Pulmonary artery endothelial cell (primary cell): ENCODE measurements at regions not wholly inside any gene's neighbourhood (a gene's known extent, or its start where the extent isn't known, plus 50 kb on each side); places are given as distances from the start of the nearest gene placed in this dataset.

Experiments used
- DNase-seq: peaks from one replicate; pipeline ENCODE4 v3.0.0-alpha.2; 2011; ENCODE audit warnings: low read depth, low spot score

- DNase-seq, result no peak
These were observed 132.3 kb upstream of the CRY1 start for GRCh38 chr12:107225635-107226034.

DNA sequence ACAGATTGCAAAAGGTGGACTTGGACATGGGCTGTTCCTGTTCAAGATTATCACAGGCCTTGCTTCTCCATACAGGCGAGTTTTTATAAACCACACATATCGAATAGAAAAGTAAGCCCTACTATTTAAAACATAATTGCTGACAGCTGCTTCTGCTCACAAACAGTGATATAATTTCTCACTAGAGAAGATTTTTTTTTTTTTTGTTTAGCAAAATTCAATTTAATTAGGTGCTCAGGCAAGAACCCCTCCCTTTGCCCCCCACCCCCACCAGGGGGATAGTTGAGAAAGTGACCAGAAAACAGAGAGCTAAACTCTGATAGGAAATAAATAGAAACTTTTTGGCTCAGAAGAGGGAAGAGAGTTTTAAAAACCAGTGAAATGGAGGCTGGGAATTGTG lies 132.8 kb upstream of the CRY1 start:
- DNase-seq, result no peak

DNA sequence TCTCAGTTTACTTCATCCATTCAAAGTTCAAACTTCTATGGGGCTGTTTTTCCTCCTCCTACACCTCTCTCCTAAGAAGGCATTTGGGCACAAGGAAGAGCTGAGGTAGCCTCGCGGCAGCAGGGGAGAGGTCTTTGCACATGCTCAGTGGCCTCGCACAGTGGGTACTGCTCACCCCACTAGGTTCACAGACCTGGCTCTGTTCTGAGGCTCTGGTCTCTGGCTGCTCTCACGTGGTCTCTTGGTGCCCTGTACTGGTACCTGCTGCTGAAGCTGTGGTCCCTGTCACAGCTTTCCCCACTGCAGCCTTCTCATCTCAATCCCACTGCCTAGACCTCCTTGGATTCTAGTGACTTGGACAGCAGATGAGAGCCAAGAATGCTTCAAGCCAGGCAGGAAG lies 134.7 kb upstream of the CRY1 start:
- DNase-seq, result no peak

GRCh38 chr12:107229827-107230226 lies 136.5 kb upstream of the CRY1 start:
- no peak for DNase-seq

GRCh38 chr12:107231303-107231702 lies 138.0 kb upstream of the CRY1 start:
- DNase-seq, result no peak

GRCh38 chr12:107233551-107233950 lies 140.2 kb upstream of the CRY1 start:
- DNase-seq, result no peak

GRCh38 chr12:107235600-107235999 lies 142.3 kb upstream of the CRY1 start:
- DNase-seq, result no peak

GRCh38 chr12:107236824-107237511 lies 143.6 kb upstream of the CRY1 start:
- DNase-seq, result no peak

- DNase-seq, result no peak
These were observed 144.9 kb upstream of the CRY1 start for GRCh38 chr12:107238296-107238695.

- no peak for DNase-seq
These were observed 148.1 kb upstream of the CRY1 start for GRCh38 chr12:107241411-107241810.

GRCh38 chr12:107242189-107242588 lies 148.8 kb upstream of the CRY1 start:
- DNase-seq, result no peak

- no peak for DNase-seq
These were observed 150.0 kb upstream of the CRY1 start for GRCh38 chr12:107243341-107243740.

- DNase-seq, result no peak
These were observed 151.2 kb upstream of the CRY1 start for GRCh38 chr12:107244584-107244983.

- DNase-seq, result no peak
These were observed 154.3 kb upstream of the CRY1 start for GRCh38 chr12:107247650-107248049.

- DNase-seq, result no peak
These were observed 154.8 kb upstream of the CRY1 start for GRCh38 chr12:107248187-107248586.

- DNase-seq, result no peak
These were observed 157.9 kb upstream of the CRY1 start for GRCh38 chr12:107251288-107251687.

GRCh38 chr12:107253361-107253760 lies 160.0 kb upstream of the CRY1 start:
- DNase-seq, result no peak

- DNase-seq, result no peak
These were observed 161.0 kb upstream of the CRY1 start for GRCh38 chr12:107254258-107254856.

DNA sequence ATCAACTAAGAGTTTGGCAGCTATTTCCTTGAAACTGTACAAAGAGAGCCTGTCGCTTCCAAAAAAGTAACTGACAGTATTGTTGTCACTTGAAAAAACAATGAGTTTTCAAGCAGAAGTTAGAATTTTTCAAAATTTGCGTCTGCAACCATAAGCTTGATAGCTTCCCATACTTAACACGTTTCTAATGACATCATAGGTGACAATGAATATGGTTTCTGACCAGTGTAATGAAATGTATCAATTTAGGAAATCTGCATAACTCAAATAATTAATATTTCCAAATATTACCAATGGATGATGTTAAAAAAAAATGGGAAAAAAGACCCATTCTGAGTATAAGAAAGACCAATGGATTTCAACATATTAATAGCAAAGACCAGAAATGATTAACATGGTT lies 165.4 kb upstream of the CRY1 start:
- DNase-seq, result no peak

GRCh38 chr12:107263980-107264379 lies 170.6 kb upstream of the CRY1 start:
- DNase-seq, result no peak

DNA sequence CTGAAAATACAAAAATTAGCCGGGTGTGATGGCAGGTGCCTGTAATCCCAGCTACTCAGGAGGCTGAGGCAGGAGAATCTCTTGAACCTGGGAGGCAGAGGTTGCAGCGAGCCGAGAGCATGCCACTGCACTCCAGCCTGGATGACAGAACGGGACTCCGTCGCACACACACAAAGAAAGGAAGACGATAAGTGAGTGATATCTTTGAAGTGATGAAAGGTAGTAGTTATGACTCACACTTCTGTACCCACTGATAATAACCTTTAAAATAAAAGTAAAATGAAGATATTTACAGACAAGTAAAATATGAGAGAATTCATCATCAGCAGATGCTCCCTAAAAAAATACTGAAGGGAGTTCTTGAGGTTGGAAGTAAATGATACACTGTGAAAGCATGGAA lies 171.3 kb upstream of the CRY1 start:
- no peak for DNase-seq

GRCh38 chr12:107267604-107268003 lies 174.3 kb upstream of the CRY1 start:
- DNase-seq, result no peak

DNA sequence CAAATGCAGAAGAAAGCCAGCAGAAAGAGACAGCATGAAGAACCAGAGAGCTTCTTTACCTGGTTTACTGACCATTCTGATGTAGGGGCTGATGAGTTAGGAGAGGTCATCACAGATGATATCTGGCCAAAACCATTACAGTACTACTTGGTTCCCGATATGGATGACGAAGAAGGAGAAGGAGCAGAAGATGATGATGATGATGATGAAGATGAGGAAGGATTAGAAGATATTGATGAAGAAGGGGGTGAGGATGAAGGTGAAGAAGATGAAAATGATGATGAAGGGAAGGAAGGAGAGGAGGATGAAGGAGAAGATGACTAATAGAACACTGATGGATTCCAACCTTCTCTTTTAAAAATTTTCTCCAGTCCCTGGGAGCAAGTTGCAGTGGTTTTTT lies 178.2 kb upstream of the CRY1 start:
- DNase-seq, result no peak

- no peak for DNase-seq
These were observed 182.2 kb upstream of the CRY1 start for GRCh38 chr12:107275530-107275929.
